CMK (cell line): ENCODE measurements at regions not wholly inside any gene's neighbourhood (a gene's known extent, or its start where the extent isn't known, plus 50 kb on each side); places are given as distances from the start of the nearest gene placed in this dataset.

Source experiments
- DNase-seq: peaks from one replicate; pipeline ENCODE4 v3.0.0-alpha.2; 2010; ENCODE audit warnings: low read depth

DNA sequence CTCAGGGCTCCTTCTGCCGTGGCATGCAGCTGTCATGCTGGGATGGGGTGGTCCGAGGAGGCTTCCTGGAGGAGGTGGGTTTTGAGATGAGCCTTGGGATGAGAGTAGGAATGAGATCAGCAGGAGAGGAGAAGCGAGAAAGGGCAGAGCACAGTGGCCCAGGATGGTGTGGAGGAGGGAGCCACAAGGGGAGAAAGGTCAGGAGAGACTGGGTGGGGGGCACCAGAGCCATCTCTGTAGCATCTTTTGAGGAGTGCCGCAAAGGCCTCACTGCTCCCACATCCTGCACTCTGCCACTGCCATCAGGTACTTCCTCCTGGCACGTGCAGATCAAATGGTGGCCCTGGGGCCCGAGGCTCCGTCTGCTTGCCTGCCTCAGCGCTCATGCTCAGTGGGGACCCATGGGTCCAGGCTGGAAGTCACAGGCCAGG, 150.2 kb downstream of the MACROH2A1 start:
- DNase-seq, result no peak

DNA sequence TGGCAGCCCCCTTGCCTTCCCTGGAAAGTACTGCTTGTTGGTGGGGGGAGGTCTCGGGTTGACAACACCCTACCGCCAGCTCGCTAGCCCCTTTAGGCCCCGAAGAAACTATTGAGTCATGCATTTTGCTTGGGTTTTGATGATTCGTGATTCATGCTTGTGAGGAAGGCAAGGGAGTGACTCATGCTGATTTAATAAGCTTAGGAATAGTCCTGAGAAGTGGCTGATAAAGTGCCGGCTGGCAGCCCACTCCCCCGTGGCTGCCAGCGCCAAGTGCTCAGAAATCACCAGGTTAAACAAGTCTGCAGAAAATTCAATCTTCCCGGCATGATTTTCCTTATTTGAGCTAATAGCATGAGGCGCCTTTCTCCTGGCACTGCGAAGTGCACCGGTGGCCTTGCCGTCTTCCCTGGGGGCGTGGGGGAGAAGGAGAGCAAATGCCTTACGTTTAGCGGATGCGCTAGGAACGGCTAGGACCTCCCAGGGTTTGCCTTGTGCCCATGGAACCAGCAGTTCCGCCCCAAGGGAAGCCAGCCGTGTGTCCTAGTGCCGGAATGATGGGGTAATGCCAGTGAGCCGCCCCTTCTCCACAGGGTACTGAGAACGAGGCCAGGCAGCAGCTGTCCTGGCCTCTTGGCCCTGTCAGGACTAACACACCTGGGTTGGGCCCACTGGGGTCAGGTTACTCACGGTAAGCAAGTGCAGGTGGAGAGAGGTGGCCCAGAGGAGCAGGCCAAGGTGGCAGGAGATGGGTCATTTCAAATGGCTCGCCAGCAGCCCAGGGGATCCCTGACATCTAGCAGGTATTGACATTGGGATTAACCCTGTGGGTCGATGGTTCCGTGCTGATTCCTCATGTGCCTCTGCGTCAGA, 151.9 kb downstream of the MACROH2A1 start:
- no peak for DNase-seq

DNA sequence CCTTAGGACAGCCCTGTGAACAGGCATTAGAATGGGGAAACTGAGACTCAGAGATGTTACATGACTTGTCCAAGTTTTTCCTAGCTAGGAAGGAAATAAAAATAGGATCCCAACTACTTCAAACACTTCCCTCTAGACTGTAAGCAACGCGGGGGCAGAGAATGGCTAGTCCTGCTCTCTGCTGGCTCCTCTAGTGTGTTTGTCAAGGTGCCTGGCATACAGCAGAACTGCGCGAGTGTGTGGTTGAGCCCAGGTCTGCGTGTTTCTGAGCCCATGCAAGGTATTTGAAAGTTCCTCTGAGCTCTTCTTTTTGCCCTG, 152.5 kb downstream of the MACROH2A1 start:
- no peak for DNase-seq

DNA sequence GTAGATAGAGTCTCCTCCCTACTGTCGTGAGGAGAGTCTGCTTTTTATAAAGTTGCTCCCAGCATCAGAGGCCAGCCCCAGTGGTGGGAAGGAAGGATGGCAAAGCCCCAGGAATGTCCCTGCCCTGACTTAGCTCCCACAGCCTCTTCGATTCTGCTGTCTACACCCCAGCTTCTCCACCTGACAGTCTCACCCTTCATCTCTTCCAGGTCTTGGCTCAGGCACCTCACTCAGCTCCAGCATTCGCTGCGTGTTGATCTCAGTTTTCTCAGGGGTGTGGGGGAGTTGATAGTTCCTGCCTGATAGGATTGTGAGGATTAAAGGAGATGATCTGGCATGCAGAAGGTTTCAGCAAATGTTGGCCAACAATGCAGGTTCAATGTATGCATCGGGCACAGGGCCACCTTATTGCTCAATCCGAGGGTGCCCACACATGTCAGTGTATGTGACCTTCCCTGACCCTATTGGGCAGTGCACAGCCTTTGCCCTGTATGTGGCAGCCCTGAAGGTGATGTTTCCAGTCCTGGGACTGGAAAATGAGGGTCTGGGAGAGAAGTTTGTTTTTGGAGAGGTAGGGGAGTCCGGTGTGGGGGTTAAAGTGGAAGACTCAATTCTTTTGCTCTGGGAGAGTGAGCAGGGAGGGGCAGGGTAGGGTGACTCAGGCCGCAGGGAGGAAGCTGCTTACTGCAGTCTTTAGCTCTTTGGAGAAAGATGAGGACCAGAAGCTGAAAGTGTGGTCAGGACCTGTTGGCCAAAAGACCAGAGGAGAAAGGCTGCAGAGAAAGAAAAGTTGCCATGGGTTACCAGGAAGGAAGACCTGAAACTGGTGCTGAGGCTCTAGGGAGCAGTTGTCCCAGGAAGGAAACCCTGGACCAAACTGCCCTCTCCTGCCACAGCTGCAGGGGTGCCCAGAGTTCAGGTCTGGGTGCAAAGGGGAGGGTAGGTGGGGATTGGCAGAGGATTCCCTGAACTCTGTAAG, 153.2 kb downstream of the MACROH2A1 start:
- DNase-seq, result no peak

- no peak for DNase-seq
Measured at GRCh38 chr5:135244620-135245021, 154.4 kb downstream of the MACROH2A1 start.

GRCh38 chr5:135243556-135244285, 155.3 kb downstream of the MACROH2A1 start:
- DNase-seq, result no peak

DNA sequence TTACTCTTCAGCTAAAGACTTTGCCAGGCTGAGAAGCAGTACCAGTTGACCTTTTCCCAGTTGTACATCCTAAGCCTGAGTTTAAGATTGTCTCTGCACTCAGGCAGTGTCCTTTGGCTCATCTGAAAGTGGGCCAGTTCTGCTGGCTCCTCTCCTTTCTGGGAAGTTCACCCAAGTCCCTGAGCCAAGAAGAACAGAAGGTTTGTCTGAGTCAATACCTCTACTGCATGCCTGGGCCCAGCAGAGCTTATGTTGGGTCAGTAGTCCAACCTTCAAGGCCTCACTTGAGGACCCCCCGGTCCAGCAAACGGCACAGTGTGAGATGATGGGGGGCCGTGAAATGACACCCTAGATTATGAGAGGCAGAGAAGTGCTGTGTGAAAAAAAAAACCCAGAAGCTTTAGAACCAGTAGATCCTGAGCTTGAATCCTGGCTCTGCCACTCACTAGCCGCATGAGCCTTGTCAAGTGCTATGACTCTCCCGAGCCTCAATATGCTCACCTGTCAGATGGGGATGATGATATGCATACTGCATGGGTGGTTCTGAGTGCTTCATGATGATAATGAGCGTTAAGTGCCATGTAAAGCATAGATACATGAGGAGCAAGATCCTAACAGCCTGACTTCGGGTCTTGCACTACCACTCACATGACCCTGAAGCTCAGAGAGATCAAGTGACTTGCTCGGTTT, 156.0 kb downstream of the MACROH2A1 start:
- no peak for DNase-seq

DNA sequence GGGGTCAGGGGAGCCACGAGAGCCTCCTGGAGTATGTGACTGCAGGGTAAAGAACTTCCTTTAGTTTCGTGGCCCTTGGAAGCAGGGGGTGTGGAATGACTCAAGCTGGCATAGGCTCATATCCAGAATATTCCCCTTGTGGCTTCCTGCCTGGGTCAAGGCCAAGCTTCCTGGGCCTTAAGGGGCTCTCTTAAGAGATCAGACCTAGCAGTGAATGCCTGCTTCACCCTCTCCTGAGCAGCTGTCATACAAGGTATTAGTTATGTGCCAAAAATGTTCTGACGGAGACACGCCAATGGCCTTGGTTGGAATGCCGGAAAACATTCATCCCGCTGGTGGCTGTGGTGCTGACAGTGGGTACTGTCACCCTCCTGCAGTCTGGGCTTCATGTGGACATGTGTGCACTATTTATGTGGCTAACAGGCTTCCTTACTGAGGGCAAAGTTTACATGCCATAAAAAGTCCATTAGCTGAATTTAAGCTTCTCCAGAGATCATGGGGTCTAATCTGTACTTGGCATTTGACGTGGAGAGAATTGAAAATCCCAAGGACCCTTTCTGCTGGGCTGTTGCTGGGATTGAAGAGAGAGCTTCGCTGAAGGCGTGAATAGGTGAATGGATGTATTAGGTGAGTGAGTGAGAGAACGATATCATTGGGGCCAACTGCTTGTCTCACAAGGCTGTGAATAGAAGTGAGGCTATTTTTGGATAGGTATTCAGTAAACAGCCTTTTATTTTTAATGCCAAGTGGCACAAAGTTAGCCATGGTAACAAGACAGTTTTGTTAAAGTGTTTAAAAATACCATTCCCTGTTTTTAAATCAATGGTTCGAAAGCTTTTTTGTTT, 156.8 kb downstream of the MACROH2A1 start:
- no peak for DNase-seq

- no peak for DNase-seq
Measured at GRCh38 chr5:135241536-135241935, 157.5 kb downstream of the MACROH2A1 start.

DNA sequence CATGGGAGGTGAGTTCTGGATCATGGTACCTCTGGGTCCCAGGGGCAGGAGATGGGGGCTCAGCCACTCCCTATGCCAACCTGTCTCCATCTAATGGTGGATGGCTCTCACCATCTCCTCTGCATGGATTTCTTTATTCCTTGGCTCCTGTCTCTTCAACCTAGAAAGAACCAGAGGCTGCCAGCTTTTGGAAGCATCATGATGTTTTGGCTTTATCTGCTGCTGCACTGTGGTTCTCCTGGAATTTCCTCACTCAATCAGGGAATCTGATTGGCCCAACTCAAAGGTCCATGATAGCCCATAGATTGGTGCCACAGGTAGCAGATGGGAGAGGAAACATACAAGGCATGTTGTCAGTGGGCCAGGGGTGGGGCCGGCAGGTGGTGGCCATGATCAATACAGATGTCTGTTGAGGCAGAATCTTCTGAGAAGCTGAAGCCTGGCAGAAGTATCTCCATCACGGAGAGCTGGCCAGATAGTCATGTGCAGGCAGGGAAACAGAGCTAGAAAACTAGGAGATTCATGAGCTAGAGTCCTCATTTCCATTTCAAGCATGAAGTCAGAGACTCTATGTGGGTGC, 158.2 kb downstream of the MACROH2A1 start:
- no peak for DNase-seq

GRCh38 chr5:135240283-135240633, 158.8 kb downstream of the MACROH2A1 start:
- no peak for DNase-seq

DNA sequence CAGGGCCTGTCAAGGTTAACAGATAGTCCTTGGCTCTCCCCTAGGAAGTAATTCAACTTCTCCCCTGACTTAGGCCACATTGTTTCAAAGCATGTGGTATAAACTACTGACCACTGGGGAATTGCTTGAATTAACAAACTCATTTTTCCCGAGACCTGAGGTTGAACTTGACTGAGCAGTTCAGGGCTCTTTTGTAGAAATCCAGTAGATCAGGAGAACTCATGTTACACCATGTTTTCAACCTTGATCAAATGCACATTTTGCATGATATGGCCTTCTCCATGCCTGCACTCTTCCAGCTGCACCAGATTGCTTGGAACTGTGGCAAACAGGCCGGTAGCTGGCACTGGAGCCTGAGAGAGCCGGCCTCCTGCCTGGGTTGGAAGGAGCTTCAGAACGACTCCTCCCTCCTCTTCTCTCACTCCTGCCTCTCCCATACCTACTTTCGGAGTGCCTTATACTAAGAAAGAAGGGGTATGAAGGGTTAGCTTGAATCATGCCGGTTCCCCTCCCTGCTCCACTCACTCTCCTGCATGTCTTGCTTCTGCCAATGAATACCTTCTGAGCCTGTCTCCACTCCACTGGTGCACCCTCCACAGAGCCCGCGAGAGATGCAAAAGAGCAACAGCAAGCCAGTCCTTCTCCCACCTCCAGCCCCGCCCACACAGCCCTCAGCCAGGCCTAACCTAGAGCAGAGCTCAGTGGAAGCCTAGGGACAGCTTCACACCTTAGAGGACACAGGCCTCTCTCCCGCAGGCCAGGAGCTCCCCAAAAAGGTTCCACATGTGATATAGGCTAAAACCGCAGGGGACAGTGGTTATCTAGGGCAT, 159.4 kb downstream of the MACROH2A1 start:
- DNase-seq, result no peak

DNA sequence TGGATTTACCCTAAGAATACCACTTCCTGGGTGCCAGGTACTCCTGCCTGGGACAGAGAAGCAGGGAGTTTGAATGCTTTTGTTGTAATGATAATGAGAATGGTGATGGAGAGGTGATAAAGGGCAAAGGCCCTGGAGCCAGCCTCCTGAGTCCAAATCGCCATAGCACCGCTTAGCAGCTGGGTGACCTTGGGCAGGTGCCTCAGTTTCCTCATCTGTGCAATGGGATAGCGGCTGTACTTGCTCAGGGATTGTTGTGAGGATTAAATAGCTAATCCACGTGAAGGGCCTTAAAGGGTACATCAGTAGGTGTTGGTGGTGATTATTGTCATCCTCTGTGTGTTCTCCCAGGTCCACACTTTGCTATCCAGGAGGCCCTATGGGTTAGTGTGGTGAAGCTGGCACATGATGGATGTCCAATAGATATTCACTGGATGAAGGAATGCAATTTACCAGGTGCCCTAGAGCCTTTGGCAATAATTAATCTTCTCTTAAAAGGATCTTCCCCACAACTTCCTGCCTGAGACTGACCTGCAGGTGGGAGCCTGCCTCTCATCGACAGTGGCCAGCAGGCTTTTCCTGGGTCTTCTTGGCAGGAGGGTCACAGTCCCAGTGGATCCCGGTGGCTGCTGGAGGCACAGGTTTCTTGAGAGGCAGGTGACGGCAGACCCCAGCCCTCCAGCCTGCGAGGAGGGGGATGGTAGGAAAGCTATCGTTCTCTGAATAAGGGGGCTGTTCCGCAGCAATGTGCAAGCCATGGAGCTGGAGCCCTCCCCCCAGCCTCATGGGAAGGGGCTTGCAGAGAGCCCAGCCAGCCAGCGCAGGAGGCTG, 160.2 kb downstream of the MACROH2A1 start:
- DNase-seq, result no peak

DNA sequence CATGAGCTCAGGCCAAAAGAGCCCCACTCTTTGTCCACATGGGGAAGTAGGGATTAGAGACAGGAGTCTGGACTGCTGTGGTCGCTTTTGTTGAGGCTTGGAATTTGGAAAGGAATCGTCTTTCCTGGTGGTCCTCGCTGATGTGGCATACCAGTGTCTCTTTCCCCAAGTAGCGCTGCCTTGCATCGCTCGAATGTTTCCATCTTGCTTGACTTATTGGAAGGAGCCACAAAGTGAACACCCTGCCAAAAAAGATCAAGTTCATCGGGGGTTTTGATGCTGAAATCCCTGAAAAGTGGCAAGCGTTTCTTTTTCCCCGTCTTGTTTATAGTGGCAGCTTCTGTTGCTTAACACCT, 161.3 kb downstream of the MACROH2A1 start:
- DNase-seq, result no peak

GRCh38 chr5:135236908-135237747, 161.9 kb downstream of the MACROH2A1 start:
- no peak for DNase-seq

DNA sequence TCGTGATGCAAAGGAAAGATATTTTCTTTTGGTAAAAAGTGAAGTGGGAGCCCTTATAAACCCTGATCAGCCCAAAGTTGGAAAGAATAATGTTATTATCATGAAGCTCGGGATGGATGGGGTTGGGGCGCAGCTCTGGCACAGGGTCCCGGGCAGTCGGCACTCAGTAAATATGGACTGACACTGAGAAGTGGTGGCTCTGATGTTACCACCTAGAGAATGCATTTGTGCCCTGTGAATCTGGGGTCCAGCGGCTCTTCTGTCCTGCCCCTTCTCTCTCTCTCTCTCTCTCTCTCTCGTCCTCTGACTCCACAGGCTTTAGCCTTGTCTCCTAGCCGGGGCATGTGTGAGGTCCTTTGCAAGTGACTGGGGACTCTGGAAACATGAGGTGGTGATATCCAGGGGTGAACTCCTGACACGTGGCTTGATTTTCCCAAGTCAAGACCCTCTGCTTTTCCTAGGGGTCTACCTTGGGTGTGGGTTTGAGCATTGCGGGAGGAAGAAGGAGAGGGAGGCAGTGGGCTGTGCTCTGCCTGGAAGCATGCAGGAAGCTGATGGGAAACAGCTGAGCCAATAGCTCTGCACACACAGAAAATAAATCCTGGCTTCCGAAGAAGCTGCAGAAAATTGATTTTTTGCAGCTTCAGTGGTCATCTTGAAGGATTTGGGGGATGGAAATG, 162.7 kb downstream of the MACROH2A1 start:
- no peak for DNase-seq

GRCh38 chr5:135235551-135236227, 163.3 kb downstream of the MACROH2A1 start:
- DNase-seq, result no peak
